Right lobe of liver (tissue), 4 donors: ENCODE measurements at regions not wholly inside any gene's neighbourhood (a gene's known extent, or its start where the extent isn't known, plus 50 kb on each side); places are given as distances from the start of the nearest gene placed in this dataset.

Experiments
- POLR2A ChIP-seq: fragments of 450-650 bp; IDR thresholded peaks from one replicate; pipeline ENCODE4 v1.6.1; 2017; ENCODE audit warnings: antibody characterized with exemption, mild to moderate bottlenecking
- TF ChIP-seq, protein P1 (sequence below), 4 donors: fragments of 200-600 bp in 3 of 4; fragments of 450-650 bp in 1 of 4; IDR thresholded peaks; one replicate each; pipeline versions ENCODE4 v1.5.1 to v1.8.0; 2016 to 2022; ENCODE audit warnings: antibody characterized with exemption in 4 of 4, mild to moderate bottlenecking in 2 of 4
- donor health status: DM: no; HTN: no; CAD: no.
- donor health status: DM: no; HTN: no; CAD: no.
- donor health status: DM: no; HTN: yes; CAD: no.

DNA sequence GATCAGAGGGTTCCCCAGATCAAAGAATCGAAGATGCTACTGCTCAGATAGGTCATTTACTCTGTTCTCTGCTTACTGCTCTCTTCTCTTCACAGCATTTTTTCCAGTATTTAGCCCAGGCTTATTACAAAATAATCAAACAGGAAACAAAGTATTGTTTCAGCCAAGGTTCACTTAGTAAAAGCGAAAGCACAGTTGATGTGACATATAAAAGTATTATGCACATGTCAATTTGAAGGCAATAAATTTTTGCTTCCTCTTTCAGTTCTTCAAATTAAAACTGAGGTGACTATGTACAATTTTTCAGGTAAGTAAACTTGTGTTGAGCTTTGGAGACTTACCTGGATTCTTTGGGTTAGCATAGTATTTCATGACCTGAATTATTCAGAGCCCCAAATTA is 262.8 kb upstream of the CHST9 start:
- TF ChIP-seq POLR2A, result no peak
- TF ChIP-seq, protein P1, sequence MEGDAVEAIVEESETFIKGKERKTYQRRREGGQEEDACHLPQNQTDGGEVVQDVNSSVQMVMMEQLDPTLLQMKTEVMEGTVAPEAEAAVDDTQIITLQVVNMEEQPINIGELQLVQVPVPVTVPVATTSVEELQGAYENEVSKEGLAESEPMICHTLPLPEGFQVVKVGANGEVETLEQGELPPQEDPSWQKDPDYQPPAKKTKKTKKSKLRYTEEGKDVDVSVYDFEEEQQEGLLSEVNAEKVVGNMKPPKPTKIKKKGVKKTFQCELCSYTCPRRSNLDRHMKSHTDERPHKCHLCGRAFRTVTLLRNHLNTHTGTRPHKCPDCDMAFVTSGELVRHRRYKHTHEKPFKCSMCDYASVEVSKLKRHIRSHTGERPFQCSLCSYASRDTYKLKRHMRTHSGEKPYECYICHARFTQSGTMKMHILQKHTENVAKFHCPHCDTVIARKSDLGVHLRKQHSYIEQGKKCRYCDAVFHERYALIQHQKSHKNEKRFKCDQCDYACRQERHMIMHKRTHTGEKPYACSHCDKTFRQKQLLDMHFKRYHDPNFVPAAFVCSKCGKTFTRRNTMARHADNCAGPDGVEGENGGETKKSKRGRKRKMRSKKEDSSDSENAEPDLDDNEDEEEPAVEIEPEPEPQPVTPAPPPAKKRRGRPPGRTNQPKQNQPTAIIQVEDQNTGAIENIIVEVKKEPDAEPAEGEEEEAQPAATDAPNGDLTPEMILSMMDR (IDR thresholded peaks at IDR 0.05), result no peak
